NB4 (cell line): ENCODE measurements at regions not wholly inside any gene's neighbourhood (a gene's known extent, or its start where the extent isn't known, plus 50 kb on each side); places are given as distances from the start of the nearest gene placed in this dataset.

Source experiments
- CTCF ChIP-seq: IDR thresholded peaks from one replicate; pipeline ENCODE4 v1.5.1; 2012; ENCODE audit warnings: low read depth, low read length
- MAX ChIP-seq: IDR thresholded peaks from 2 replicates; pipeline ENCODE4 v1.6.1; 2011; ENCODE audit warnings: low read depth, low read length
- POLR2A ChIP-seq: IDR thresholded peaks from 2 replicates; pipeline ENCODE4 v1.6.1; 2011; ENCODE audit warnings: mild to moderate bottlenecking; ENCODE audit not compliant: insufficient read length; ENCODE audit errors: extremely low read depth

- no peak for TF ChIP-seq POLR2A
- TF ChIP-seq CTCF = no peak
- no peak for TF ChIP-seq MAX
Observed at GRCh38 chr11:26229981-26230380, 101.9 kb upstream of the ANO3 start.
